HG03469 (cell line): ENCODE measurements at regions not wholly inside any gene's neighbourhood (a gene's known extent, or its start where the extent isn't known, plus 50 kb on each side); places are given as distances from the start of the nearest gene placed in this dataset.
"Not testable (repeated sequence)": the region's sequence is repeated elsewhere in the genome, so short reads cannot be mapped to it uniquely, and the experiment has no call there.

ENCODE experiments used
- ATAC-seq: cut with Tn5 transposase; IDR thresholded peaks from one replicate; pipeline ENCODE4 v1.9.1; 2021; ENCODE audit warnings: mild to moderate bottlenecking, moderate library complexity, moderate number of reproducible peaks; ENCODE audit not compliant: unreplicated experiment

DNA sequence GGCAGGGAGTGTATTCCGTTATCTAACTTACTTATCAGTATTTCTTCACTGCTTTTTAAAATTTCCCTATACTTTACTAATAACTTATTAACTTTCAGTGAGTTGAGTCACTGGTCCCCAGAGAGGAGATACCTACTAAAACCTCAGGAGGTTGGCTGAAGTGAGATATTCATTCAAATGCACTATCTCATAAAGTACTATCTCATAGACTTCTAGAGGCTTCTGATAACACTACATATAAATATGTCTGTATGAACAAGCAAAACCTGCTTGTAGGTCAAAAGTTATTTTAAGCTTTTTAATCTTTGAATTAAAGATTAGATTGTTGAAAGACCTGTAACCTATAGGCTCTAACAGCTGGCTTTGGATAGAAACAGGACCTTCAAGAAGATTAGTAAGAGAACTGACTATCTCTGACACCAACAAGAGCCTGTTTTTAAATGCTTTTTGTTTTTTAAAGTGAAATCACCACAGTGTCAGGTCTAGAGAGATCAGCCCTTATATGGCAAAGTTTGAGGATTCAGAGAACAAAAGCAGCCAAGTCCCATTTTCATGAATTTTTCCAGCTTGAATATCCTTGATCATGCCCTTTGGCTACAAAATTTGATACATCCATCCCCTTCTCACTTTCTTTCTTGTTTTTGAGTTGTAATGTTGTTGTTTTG, 242.2 kb downstream of the ARL4A start:
- no peak for ATAC-seq

DNA sequence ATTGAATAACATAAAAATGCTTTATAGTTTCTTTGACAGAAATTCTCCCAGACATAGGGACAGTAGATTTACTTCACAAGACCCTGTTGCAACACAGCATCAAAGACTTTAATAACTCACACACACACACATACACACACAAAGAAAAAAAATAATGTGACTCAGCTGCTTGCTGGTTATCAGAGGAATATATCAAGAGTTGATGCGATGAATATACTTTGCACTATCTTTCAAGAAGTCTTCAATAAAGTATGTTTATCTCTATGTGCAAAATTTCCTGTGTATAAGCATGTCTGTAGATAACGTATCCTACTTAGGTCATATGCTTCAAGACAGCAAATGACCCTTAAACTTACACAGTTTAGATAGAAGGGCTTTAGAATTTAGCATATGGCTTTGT, 243.1 kb downstream of the ARL4A start:
- ATAC-seq: no peak

DNA sequence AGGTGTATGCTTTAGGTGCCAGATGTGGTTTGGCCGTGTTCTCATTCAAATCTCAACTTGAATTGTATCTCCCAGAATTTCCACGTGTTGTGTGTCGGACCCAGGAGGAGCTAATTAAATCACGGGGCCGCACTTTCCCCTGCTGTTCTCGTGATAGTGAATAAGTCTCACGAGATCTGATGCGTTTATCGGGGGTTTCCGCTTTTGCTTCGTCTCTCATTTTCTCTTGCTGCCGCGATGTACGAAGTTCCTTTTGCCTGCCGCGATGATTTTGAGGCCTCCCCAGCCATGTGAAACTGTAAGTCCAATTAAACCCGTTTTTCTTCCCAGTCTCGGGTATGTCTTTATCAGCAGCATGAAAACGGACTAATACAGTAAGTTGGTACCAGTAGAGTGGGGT, 244.0 kb downstream of the ARL4A start:
- not testable (repeated sequence) for ATAC-seq

DNA sequence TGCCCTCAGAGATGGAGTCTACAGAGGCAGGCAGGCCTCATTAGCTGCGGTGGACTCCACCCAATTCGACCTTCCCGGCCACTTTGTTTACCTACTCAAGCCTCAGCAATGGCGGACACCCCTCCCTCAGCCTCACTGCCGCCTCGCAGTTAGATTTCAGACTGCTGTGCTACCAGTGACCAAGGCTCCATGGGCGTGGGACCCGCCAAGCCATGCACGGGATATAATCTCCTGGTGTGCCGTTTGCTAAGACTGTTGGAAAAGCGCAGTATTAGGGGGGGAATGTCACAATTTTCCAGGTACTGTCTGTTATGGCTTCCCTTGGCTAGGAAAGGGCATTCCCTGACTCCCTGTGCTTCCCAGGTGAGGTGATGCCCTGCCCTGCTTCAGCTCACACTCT, 252.3 kb downstream of the ARL4A start:
- no peak for ATAC-seq

DNA sequence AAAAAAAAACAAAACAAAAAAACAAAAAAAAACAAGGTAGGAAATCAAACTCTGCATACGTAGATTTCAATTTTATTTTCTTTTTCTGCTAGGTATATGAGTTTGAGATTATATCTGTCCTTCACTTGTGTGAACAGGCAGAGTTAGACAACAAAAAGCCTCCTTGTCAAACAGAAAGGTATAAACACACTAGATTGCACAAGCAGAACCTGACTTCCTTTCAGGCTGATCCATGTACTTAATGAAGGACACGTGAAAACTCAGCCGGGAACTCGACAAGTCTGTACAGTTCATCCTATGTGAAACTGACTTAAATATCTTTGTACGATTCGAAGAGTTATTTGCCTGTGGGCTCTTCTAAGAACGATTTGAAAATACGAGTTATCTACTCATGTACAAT, 254.1 kb downstream of the ARL4A start:
- ATAC-seq: no peak

DNA sequence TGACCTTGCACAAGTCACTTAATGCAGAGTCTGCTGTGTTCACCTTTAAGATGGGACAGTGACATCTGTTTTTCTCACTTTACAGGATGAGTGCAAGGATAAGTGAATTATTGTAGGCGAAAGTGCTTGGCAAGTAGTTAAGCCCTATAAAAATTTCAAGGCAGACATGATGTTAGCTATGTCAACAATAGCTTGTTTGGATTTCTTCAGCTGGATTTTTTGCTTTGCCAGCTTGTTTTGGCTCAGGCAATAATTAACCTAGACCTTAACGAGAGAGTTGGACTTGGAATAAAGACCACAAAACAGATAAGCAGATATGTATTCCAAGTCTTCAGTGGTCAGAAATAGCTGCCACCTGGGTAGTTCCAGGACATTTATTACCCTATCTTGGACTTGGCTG, 255.2 kb downstream of the ARL4A start:
- no peak for ATAC-seq

DNA sequence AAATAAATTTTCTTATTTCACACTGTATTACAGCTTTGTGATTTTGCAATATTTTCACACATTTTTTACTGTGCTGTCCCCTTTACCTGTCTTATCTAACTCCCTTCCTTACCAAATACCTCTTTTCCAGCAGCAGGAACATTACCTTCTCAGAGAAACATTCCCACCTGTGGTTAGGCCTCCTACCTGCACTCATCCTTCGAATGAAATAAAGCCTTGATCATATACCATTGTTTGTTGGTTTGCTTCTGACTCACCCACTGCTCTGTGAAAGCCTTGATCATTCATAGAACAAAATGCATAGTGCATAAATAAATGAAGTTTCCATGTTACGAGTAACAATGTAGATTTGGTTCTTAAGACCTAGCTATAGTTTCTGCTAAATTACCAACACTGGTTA, 256.3 kb downstream of the ARL4A start:
- ATAC-seq: no peak

DNA sequence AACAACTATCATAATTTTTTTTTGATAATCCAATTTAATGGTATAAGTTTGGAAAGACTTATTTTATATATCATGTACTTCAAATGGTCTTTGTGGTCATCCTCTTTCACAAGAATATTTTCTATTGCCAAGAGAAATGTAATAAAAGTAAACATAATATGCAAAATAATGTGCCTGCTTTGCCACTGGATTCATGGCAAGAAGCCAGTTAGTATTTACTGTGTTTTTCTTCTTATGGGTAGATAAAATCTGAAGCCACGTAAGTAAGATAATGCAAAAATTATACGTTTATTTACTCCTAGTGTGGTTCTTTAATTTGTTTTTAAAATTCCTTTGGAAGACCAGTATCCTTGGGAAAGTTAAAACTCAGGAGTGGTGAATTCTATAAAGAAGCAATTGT, 258.5 kb downstream of the ARL4A start:
- no peak for ATAC-seq

DNA sequence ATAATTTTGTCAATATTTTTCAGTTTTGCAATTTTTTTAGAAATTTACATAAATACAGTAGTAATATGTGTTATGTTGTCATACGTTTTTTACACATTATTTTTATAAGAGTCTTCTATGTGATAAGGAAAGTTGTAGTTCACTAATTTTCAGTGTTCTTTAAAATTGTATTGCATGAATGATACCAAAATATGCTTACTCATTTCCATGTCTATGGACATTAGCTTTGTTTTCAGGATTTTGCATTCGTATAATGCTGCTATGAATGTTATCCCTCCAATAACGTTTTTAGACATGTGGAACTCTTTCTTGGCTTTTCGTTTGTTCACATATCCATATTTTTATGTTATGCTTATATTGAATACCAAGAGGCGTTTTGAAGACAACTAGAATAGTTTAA, 260.0 kb downstream of the ARL4A start:
- no peak for ATAC-seq

DNA sequence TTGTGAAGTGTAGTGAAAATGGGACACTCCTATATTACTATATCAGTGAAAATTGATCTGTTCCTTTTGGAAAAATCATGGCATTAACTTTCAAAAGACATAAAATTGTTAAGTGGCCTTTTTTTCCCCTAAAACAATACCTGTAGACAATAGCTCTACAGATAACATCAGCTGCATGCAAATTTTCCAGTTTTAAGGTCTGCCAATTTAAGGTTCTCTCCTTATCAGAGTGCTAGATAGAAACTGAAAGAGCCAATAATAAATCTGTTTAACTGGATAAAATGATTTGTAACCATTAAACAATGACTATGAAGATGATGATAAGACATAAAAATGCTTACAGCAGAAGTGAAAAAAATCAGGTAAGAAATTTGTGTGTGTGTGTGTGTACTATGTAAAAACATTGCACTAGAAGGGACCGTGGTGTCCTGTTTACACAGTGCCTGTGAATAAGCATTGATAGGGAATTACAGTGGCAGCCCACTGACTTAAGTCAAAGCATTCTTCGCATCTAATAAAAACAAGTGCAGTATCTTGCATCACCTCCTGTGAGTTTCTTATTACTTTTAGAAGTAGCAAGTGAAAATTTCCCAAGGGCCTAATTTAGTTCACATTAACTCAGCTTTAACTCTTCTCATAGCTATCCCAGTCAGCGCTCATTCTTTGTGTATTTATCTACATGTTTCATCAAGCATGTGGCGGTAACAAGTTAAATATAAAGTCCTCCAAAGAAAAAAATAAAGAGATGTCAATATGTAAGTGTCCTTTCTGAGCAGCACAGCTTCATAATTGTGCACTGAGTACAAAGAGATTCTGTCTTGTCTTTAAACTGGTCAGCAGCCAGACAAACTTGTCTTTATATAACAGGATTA, 261.9 kb downstream of the ARL4A start:
- ATAC-seq: no peak

DNA sequence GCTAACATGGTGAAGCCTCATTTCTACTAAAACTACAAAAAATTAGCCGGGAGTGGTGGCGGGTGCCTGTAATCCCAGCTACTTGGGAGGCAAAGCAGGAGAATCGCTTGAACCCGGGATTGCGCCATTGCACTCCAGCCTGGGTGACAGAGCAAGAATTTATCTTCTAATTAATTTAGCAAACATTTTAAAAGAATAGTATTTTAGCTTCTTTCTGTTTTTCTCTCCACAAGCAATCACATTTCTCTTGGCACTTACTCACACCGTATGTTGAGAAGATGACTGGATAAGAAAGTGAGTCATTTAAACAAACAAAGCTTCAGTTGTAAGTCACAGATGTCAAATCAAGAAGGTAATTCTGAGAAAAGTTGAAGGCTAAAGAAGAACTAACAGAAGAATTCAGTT, 264.0 kb downstream of the ARL4A start:
- ATAC-seq: no peak

DNA sequence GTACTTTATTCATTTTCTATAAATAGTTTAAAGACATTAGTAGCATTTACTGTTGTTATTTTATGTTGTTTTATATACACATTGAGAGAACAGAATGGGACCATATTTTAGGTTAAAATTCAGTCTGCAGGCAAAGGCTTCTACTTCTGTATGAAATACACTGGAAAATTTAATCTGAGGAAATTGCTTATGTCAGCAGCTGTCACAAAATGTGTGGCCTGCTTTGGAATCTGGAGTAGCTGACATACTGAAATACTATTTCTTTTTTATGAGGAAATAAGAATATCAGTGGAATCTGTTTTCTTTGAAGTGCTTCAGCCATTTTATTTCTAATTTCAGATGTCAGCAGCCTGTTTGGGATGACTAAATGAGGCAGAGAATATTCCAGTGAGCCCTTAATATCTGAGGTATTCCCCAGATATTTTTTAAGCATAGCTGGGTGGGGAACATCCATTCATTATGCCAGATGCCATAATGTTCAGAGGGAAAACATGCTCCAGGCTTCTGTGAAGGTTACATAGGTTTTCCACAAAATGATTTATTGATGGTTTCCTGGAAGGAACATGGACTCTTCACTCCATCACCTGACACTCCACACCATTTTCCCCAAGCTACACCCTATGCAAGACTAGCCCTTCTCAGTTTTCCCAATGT, 267.1 kb downstream of the ARL4A start:
- ATAC-seq: no peak

DNA sequence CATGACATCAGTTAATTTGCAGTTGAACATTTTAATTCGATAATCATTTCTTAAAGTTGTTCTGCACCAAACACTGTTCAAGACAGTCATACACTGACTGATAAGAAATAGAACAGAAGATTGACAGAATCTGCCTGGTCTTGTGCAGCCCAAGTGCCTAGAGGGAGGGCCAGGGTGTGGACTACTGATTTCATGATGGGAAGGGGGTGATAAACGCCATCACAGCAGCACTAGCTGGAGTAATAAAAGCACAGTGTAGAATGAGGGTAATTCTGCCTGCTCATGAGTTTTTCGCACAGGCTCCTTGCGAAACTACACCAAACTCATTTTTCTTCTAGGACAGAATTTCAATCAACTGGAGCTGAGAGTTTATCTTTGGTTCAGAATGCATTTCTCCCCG, 270.1 kb downstream of the ARL4A start:
- no peak for ATAC-seq

DNA sequence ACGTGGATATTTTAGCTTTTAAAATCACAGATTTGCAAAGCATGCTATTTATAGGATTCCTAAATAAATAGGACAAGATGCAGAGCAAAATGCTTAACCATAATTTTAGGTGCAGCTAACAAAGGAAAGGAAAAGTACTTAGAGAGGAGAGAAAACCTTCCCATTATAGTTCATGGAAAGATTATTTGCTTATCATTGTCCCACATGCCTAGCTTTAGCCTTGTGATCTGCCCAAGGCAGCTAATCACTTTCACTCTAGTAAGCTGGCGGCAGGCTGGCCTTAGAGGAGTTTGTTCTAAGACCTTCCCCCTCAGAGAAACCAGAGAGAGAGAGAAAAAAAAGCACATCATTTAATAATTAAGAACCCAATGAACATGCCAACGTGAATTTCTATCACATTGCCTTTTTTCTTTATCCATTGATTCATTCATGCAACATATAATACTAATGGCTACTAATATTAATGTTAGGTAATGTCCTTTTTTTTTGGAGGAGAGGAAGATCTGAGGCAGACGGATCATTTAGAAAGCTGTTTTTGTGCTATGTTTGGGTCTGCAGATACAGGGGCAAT, 274.6 kb downstream of the ARL4A start:
- ATAC-seq: no peak

DNA sequence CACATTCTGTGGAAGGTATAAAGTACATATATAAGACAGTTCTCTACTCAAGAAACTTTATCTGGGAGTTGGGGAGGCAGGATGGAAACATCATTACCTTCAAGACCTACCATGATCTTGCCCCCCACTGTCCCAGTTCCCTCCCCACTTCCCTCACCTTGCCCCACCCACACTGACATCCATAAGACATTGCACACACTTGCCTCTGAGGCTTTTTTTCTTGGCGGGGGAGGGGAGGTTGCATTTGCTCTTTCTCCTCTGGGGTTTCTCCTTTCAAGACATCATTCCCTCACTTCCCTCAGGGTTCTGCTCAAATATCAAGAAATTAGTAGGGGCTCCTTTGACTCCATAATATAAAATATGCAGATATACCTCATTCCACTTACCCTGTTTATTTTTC, 276.0 kb downstream of the ARL4A start:
- no peak for ATAC-seq

DNA sequence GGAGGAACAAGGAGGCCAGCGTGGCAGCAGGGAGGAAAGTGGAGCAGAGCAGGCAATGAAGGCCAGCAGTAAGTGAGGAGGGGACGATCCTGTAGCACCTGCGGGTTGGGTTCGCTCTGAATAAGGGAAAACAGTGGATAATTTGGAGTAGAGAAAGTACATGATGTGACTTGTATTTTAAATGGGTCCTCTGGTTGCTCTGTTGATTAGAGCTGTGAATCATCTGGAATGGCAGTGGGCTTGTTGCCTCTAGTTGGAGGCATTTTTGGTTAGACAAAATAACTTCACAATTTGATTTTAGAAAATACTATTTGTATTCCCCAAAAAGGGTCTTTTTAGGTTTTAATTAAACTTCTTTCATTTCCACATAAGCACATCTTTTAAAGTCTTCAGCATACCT, 277.4 kb downstream of the ARL4A start:
- ATAC-seq: no peak

DNA sequence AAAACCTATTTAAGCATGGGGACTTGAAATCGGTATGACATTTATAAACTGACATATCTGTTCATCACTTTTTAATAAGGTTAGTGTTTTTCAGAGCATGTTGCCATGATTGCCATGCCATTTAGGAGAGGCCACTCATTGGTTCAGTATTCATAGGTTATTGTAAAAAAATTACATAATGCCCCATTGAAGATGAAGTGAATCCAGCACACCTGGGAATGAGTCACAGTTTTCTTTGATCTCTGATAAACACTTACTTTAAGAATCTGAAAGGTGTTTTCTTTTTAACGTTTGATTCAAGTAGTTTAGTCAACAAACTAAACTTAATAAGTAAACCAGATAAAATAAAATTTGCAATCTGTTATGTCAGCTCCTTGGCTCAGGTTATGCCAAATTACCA, 278.3 kb downstream of the ARL4A start:
- no peak for ATAC-seq

DNA sequence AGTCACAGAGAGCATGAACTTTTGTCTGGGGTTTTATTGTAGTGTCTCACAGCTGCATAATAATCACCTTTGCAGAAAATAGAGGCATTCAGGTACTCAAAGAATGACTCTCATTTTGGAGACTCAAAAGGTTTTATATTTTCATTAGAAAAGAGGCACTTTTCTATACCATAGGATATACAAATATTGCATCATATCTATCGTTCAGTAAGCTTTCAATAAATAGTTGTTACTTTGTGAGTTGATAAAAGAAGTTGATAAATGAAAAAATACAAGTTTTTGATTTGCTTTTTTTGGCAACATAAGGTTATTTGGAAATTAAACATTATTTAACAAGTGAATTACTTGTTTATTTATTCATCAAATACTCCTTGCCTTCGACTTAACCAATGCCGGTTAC, 279.9 kb downstream of the ARL4A start:
- no peak for ATAC-seq

DNA sequence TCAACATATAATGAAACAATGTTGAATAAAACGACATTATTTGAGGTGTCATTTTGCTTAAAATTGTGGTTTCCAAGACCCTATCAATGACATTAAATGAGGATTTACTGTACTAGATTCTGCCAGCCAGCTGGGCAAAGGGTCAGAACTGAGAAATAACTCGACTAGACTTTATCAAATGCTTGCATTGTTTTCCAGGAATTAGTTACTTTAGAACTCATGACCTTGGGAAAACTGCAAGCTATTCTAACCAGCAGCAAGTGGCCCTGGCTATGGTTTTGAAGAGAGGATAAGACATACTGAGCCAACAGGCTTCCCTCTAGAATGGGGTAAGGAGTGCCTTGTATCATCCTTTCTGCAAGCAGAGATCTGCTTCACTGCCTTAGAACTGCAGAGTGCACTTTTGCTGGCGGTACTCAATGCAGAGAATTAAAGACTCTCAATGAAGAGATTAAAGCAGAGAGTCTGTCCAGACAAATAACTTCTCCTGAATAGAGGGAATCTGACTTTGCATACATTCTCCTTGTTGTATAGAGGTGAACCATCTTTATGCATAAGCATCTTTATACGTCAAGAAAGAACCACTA, 281.5 kb downstream of the ARL4A start:
- no peak for ATAC-seq

DNA sequence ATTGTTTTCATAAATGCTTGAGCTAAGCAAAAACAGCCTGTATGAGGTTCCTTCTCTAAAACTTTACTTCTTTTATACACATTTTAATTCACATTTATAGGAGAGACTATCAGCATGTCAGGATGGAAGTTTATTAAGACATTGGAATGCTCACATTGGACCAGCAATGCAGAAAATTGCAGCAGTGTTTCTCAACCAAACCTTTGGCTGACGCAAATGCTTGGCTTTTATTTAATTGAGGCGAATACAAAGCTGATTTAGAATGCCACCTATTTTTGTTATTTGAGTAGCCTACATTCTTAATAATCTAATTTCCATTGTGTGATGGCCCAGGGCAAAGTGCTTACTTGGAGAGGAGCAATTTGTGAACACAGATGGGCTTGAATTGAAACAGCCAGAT, 283.2 kb downstream of the ARL4A start:
- ATAC-seq: no peak

DNA sequence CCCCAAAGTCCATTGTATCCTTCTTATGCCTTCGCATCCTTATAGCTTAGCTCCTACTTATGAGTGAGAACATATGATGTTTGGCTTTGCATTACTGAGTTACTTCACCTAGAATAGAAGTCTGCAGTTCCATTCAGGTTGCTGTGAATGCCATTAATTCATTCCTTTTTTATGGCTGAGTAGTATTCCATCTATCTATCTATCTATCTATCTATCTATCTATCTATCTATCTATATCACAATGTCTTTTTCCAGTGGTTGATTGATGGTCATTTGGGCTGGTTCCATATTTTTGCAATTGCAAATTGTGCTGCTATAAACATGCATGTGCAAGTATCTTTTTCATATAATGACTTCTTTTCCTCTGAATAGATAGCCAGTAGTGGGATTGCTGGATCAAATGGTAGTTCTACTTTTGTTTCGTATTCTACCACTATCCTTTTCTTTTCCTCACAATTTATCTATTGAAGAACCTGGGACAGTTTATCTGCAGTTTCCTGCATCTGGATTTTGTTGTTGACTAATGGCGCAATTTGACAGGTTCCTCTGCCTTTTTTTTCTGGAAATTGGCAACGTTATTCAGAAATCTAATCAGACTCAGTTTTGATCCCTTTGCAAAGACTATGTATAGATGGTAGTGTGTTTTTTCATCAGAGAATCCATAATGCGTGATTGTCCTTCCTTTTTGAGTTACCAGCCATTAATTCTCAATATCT, 287.2 kb downstream of the ARL4A start:
- no peak for ATAC-seq
